Anterior cingulate cortex (tissue), 58 donors: ENCODE measurements at regions not wholly inside any gene's neighbourhood (a gene's known extent, or its start where the extent isn't known, plus 50 kb on each side); places are given as distances from the start of the nearest gene placed in this dataset.
"Not testable (repeated sequence)": the region's sequence is repeated elsewhere in the genome, so short reads cannot be mapped to it uniquely, and the experiment has no call there.

Experiments used
- DNase-seq, 58 donors: peaks; one replicate each; lab custom pipeline; 2025; lab: John Stamatoyannopoulos, UW

- no peak for DNase-seq
Measured at GRCh38 chr3:178353006-178353694, 183.1 kb upstream of the KCNMB2 start.

- DNase-seq: no peak
Measured at GRCh38 chr3:178359728-178360127, 176.5 kb upstream of the KCNMB2 start.

GRCh38 chr3:178363048-178363447, 173.2 kb upstream of the KCNMB2 start:
- DNase-seq: not testable (repeated sequence)

GRCh38 chr3:178367817-178368617, 168.2 kb upstream of the KCNMB2 start:
- no peak for DNase-seq

GRCh38 chr3:178369006-178369405, 167.2 kb upstream of the KCNMB2 start:
- DNase-seq: no peak

- no peak for DNase-seq
Measured at GRCh38 chr3:178369811-178370210, 166.4 kb upstream of the KCNMB2 start.

GRCh38 chr3:178370387-178370786, 165.8 kb upstream of the KCNMB2 start:
- DNase-seq: no peak

GRCh38 chr3:178381555-178381954, 154.7 kb upstream of the KCNMB2 start:
- no peak for DNase-seq

GRCh38 chr3:178381971-178382448, 154.2 kb upstream of the KCNMB2 start:
- DNase-seq: no peak

GRCh38 chr3:178382449-178383061, 153.7 kb upstream of the KCNMB2 start:
- no peak for DNase-seq

- no peak for DNase-seq
Measured at GRCh38 chr3:178384321-178385230, 151.7 kb upstream of the KCNMB2 start.

GRCh38 chr3:178385280-178385952, 150.8 kb upstream of the KCNMB2 start:
- DNase-seq: peak in 18 of 58 donors; percentile 0 to 55 (median 3)

- DNase-seq: no peak
Measured at GRCh38 chr3:178386401-178386800, 149.8 kb upstream of the KCNMB2 start.

- no peak for DNase-seq
Measured at GRCh38 chr3:178386880-178387279, 149.4 kb upstream of the KCNMB2 start.

- DNase-seq: no peak
Measured at GRCh38 chr3:178388473-178388872, 147.8 kb upstream of the KCNMB2 start.

- DNase-seq: no peak
Measured at GRCh38 chr3:178389258-178389657, 147.0 kb upstream of the KCNMB2 start.

- no peak for DNase-seq
Measured at GRCh38 chr3:178392511-178392926, 143.7 kb upstream of the KCNMB2 start.

GRCh38 chr3:178393146-178393545, 143.1 kb upstream of the KCNMB2 start:
- DNase-seq: no peak

- no peak for DNase-seq
Measured at GRCh38 chr3:178393824-178394223, 142.4 kb upstream of the KCNMB2 start.

GRCh38 chr3:178396318-178396717, 139.9 kb upstream of the KCNMB2 start:
- no peak for DNase-seq
